Smooth muscle cell (in vitro differentiated cells): ENCODE measurements at regions not wholly inside any gene's neighbourhood (a gene's known extent, or its start where the extent isn't known, plus 50 kb on each side); places are given as distances from the start of the nearest gene placed in this dataset.

ENCODE experiments used
- DNase-seq: peaks from one replicate; lab custom pipeline; 2025; ENCODE audit not compliant: unreplicated experiment; lab: John Stamatoyannopoulos, UW
- H2AFZ ChIP-seq: fragments of 200-600 bp; sonication (generic); 2 replicates; pipeline ENCODE4 v1.6.0; 2016; ENCODE audit warnings: antibody characterized with exemption, low read depth, mild to moderate bottlenecking
- H3F3A ChIP-seq: fragments of 200-600 bp; sonication (generic); 2 replicates; pipeline ENCODE4 v1.6.0; 2017; ENCODE audit warnings: antibody characterized with exemption, low read depth
- H3K27ac ChIP-seq: fragments of 200-600 bp; sonication (generic); 2 replicates; pipeline ENCODE4 v1.5.1; 2016; ENCODE audit warnings: low read depth, mild to moderate bottlenecking
- H3K27me3 ChIP-seq: fragments of 200-600 bp; sonication (generic); 2 replicates; pipeline ENCODE4 v1.6.1; 2016; ENCODE audit warnings: low read depth, mild to moderate bottlenecking
- H3K36me3 ChIP-seq: fragments of 200-600 bp; sonication (generic); 2 replicates; pipeline ENCODE4 v1.5.1; 2016; ENCODE audit warnings: low read depth
- H3K4me1 ChIP-seq: fragments of 200-600 bp; sonication (generic); 2 replicates; pipeline ENCODE4 v1.5.1; 2016; ENCODE audit warnings: low read depth
- H3K4me2 ChIP-seq: fragments of 200-600 bp; sonication (generic); 2 replicates; pipeline ENCODE4 v1.6.0; 2016; ENCODE audit warnings: mild to moderate bottlenecking
- H3K4me3 ChIP-seq: fragments of 200-600 bp; sonication (generic); 2 replicates; pipeline ENCODE4 v1.5.1; 2016; ENCODE audit warnings: mild to moderate bottlenecking
- H3K79me2 ChIP-seq: fragments of 200-600 bp; sonication (generic); 2 replicates; pipeline ENCODE4 v1.6.0; 2016; ENCODE audit warnings: low read depth, mild to moderate bottlenecking
- H3K9ac ChIP-seq: fragments of 200-600 bp; sonication (generic); 2 replicates; pipeline ENCODE4 v1.6.0; 2016; ENCODE audit warnings: low read depth
- H3K9me3 ChIP-seq: fragments of 200-600 bp; sonication (generic); replicated peaks from 2 replicates; pipeline ENCODE4 v1.5.1; 2016; ENCODE audit warnings: low read depth
- H4K20me1 ChIP-seq: fragments of 200-600 bp; sonication (generic); 2 replicates; pipeline ENCODE4 v1.6.0; 2016; ENCODE audit warnings: low read depth
- CTCF ChIP-seq: fragments of 200-600 bp; sonication (generic); IDR thresholded peaks from 2 replicates; pipeline ENCODE4 v1.5.1; 2017; ENCODE audit warnings: borderline replicate concordance, mild to moderate bottlenecking, antibody characterized with exemption; ENCODE audit not compliant: insufficient read depth, poor library complexity, severe bottlenecking
- WGBS: methylation state at CpG from one replicate; pipeline ENCODE4 v1.1.7; 2016; ENCODE audit warnings: low lambda C conversion rate; 5-methylcytosine and 5-hydroxymethylcytosine counted together

GRCh38 chr2:109669731-109670130, 55.6 kb downstream of the SOWAHC start:
- H3F3A ChIP-seq: no peaks in the 10 kb centered on the region
- no peak overlapping the region for H3K27ac ChIP-seq
- no peak overlapping the region for H3K4me2 ChIP-seq
- no peaks in the 10 kb centered on the region for H3K36me3 ChIP-seq
- H3K9ac ChIP-seq: no peak overlapping the region
- H3K4me3 ChIP-seq: no peak overlapping the region
- 94% methylated on average over 11 of the region's 11 CpGs for WGBS
- no peaks in the 10 kb centered on the region for H3K79me2 ChIP-seq
- H2AFZ ChIP-seq: no peak overlapping the region
- H3K4me1 ChIP-seq: no peaks in the 10 kb centered on the region
- H3K27me3 ChIP-seq: no peaks in the 10 kb centered on the region
- H4K20me1 ChIP-seq: no peaks in the 10 kb centered on the region
- TF ChIP-seq CTCF: no peak
- DNase-seq: no peak
- H3K9me3 ChIP-seq: no peaks in the 10 kb centered on the region

GRCh38 chr2:109670556-109671411, 56.6 kb downstream of the SOWAHC start:
- no peak overlapping the region for H3K27ac ChIP-seq
- H3K4me1 ChIP-seq: no peaks in the 10 kb centered on the region
- H4K20me1 ChIP-seq: no peaks in the 10 kb centered on the region
- no peak overlapping the region for H3K4me3 ChIP-seq
- no peaks in the 10 kb centered on the region for H3F3A ChIP-seq
- H3K79me2 ChIP-seq: no peaks in the 10 kb centered on the region
- WGBS: 92% methylated on average over 8 of the region's 8 CpGs
- no peaks in the 10 kb centered on the region for H3K27me3 ChIP-seq
- no peak overlapping the region for H2AFZ ChIP-seq
- H3K4me2 ChIP-seq: no peak overlapping the region
- no peaks in the 10 kb centered on the region for H3K36me3 ChIP-seq
- no peak for DNase-seq
- TF ChIP-seq CTCF: no peak
- no peak overlapping the region for H3K9ac ChIP-seq
- no peaks in the 10 kb centered on the region for H3K9me3 ChIP-seq

- no peaks in the 10 kb centered on the region for H3F3A ChIP-seq
- WGBS: 91% methylated on average over 8 of the region's 8 CpGs
- H3K27me3 ChIP-seq: no peaks in the 10 kb centered on the region
- H3K4me3 ChIP-seq: no peak overlapping the region
- no peaks in the 10 kb centered on the region for H4K20me1 ChIP-seq
- H3K4me1 ChIP-seq: no peaks in the 10 kb centered on the region
- H3K27ac ChIP-seq: no peak overlapping the region
- no peak for TF ChIP-seq CTCF
- no peaks in the 10 kb centered on the region for H3K36me3 ChIP-seq
- no peaks in the 10 kb centered on the region for H3K9me3 ChIP-seq
- no peak overlapping the region for H3K4me2 ChIP-seq
- no peak for DNase-seq
- no peak overlapping the region for H3K9ac ChIP-seq
- H3K79me2 ChIP-seq: no peaks in the 10 kb centered on the region
- no peak overlapping the region for H2AFZ ChIP-seq
These were observed 60.9 kb downstream of the SOWAHC start for GRCh38 chr2:109674894-109675534.
